Endothelial cell (in vitro differentiated cells): ENCODE measurements at regions not wholly inside any gene's neighbourhood (a gene's known extent, or its start where the extent isn't known, plus 50 kb on each side); places are given as distances from the start of the nearest gene placed in this dataset.

ENCODE experiments used
- DNase-seq: peaks from one replicate; pipeline ENCODE4 v3.0.0; 2021; ENCODE audit warnings: low spot score
- H3K27ac Mint-ChIP-seq: one replicate; pipeline ENCODE4 v1.8.0; 2021; ENCODE audit warnings: mixed read lengths, inconsistent platforms; ENCODE audit not compliant: unreplicated experiment
- H3K27me3 Mint-ChIP-seq: one replicate; pipeline ENCODE4 v1.8.0; 2021; ENCODE audit warnings: mild to moderate bottlenecking, moderate library complexity, mixed read lengths, inconsistent platforms; ENCODE audit not compliant: unreplicated experiment
- H3K36me3 Mint-ChIP-seq: one replicate; pipeline ENCODE4 v1.8.0; 2021; ENCODE audit warnings: mild to moderate bottlenecking, low read depth, mixed read lengths, inconsistent platforms; ENCODE audit not compliant: unreplicated experiment
- H3K4me1 Mint-ChIP-seq: one replicate; pipeline ENCODE4 v1.8.0; 2021; ENCODE audit warnings: mild to moderate bottlenecking, mixed read lengths, inconsistent platforms; ENCODE audit not compliant: unreplicated experiment
- H3K4me3 Mint-ChIP-seq: one replicate; pipeline ENCODE4 v1.8.0; 2021; ENCODE audit warnings: mild to moderate bottlenecking, mixed read lengths, inconsistent platforms; ENCODE audit not compliant: unreplicated experiment
- H3K9me3 Mint-ChIP-seq: one replicate; pipeline ENCODE4 v1.8.0; 2021; ENCODE audit warnings: mixed read lengths, inconsistent platforms; ENCODE audit not compliant: unreplicated experiment
- CTCF ChIP-seq: fragments of 200-600 bp; sonication (generic); IDR thresholded peaks from one replicate; pipeline ENCODE4 v1.5.0; 2021; ENCODE audit warnings: antibody characterized with exemption; ENCODE audit not compliant: unreplicated experiment

- Mint-ChIP-seq H3K4me1 (no peaks in the 10 kb centered on the region), H3K9me3 (no peaks in the 10 kb centered on the region), H3K36me3 (no peaks in the 10 kb centered on the region), H3K27me3 (no peaks in the 10 kb centered on the region), H3K4me3 (no peak overlapping the region), H3K27ac (no peak overlapping the region)
- no peak for DNase-seq
- TF ChIP-seq CTCF, result no peak
These were observed 74.6 kb upstream of the RNF152 start for GRCh38 chr18:61967252-61967891.

GRCh38 chr18:61965311-61965710 is 72.5 kb upstream of the RNF152 start:
- no peak for DNase-seq
- H3K36me3 Mint-ChIP-seq, result no peaks in the 10 kb centered on the region
- no peak for TF ChIP-seq CTCF
- no peaks in the 10 kb centered on the region for H3K27me3 Mint-ChIP-seq
- H3K27ac Mint-ChIP-seq, result no peak overlapping the region
- no peaks in the 10 kb centered on the region for H3K4me1 Mint-ChIP-seq
- H3K4me3 Mint-ChIP-seq, result no peak overlapping the region
- no peaks in the 10 kb centered on the region for H3K9me3 Mint-ChIP-seq

- H3K27me3 Mint-ChIP-seq, result no peaks in the 10 kb centered on the region
- no peaks in the 10 kb centered on the region for H3K36me3 Mint-ChIP-seq
- TF ChIP-seq CTCF, result no peak
- no peak overlapping the region for H3K4me3 Mint-ChIP-seq
- no peak overlapping the region for H3K27ac Mint-ChIP-seq
- no peaks in the 10 kb centered on the region for H3K4me1 Mint-ChIP-seq
- DNase-seq, result no peak
- no peaks in the 10 kb centered on the region for H3K9me3 Mint-ChIP-seq
These were observed 71.8 kb upstream of the RNF152 start for GRCh38 chr18:61964616-61965015.

GRCh38 chr18:61963705-61964104 is 70.9 kb upstream of the RNF152 start:
- H3K4me1 Mint-ChIP-seq, result no peaks in the 10 kb centered on the region
- H3K36me3 Mint-ChIP-seq, result no peaks in the 10 kb centered on the region
- no peak overlapping the region for H3K4me3 Mint-ChIP-seq
- no peak overlapping the region for H3K27ac Mint-ChIP-seq
- no peaks in the 10 kb centered on the region for H3K9me3 Mint-ChIP-seq
- no peaks in the 10 kb centered on the region for H3K27me3 Mint-ChIP-seq
- DNase-seq, result no peak
- no peak for TF ChIP-seq CTCF

GRCh38 chr18:61957801-61958516 is 65.2 kb upstream of the RNF152 start:
- no peaks in the 10 kb centered on the region for H3K9me3 Mint-ChIP-seq
- no peak for DNase-seq
- H3K36me3 Mint-ChIP-seq, result no peaks in the 10 kb centered on the region
- H3K4me3 Mint-ChIP-seq, result peak overlapping the region; percentile 28
- no peaks in the 10 kb centered on the region for H3K4me1 Mint-ChIP-seq
- H3K27ac Mint-ChIP-seq, result no peak overlapping the region
- no peak for TF ChIP-seq CTCF
- H3K27me3 Mint-ChIP-seq, result no peaks in the 10 kb centered on the region
